Fibroblast of skin of scalp (primary cell): ENCODE measurements at regions not wholly inside any gene's neighbourhood (a gene's known extent, or its start where the extent isn't known, plus 50 kb on each side); places are given as distances from the start of the nearest gene placed in this dataset.
"Not testable (repeated sequence)": the region's sequence is repeated elsewhere in the genome, so short reads cannot be mapped to it uniquely, and the experiment has no call there.

ENCODE experiments used
- DNase-seq: peaks from one replicate; pipeline ENCODE4 v3.0.0-alpha.2; 2013

DNA sequence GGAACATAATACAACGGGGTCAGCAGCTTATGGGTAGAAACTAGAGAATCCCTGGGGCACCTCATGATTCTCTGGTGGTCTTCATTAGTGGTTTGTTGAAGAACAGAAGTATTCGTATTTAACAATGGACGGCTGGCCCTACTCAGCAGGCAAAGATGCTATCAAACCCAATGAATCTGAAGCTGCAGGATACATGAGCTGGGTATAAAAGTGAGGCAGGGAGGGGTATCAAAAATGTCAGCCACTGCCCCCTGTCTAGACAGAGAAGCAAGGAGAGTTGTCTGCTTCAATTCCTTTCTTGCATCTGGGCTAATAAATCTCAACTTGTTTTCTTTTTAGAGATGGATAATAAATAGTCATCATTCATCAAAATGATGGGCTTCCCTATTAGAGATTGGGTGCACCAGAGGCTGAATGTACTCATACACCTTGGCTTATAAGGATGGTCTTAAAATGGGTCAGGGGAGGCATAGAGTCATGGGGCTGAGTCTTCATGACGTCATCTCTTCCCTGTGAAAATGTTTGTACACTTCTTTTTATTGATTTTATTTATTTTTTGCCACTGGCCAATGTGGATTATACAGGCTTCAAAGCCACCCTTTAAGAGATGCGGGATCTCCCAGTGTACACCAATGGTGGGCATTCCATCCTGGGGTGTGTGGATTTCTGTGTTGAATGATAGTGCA lies 259.5 kb downstream of the SHOX start:
- no peak for DNase-seq

DNA sequence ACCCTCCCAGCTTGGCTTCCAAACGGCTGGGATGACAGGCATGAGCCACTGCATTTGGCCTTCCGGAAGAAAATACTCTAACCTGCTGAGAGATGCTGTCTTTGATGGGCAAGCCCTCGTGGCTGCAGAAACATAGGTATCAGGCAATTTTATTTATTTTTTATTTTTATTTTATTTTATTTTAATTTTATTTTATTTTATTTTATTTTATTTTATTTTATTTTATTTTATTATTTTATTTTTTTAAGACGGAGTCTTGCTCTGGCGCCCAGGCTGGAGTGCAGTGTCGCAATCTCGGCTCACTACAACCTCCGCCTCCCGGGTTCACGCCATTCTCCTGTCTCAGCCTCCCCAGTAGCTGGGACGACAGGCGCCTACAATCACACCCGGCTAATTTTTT lies 257.1 kb downstream of the SHOX start:
- not testable (repeated sequence) for DNase-seq

DNA sequence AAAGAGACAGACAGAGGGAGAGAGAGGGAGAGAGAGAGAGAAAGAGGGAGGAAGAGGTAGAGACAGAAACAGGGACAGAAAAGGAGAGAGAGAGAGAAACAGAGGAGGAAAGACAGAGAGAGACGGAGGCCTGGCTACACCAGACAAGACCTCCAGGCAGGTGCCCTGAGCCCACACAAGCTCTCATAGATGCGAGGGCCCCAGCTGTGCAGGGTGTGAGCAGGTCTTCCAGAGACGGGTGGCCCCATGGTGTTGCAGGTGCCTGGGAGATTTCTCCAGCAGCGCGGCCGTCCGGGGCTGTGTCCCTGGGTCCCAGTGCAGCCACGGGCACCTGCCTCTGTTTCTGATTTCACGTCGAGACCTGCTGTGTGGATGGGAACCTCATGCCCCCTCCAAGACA lies 253.0 kb downstream of the SHOX start:
- no peak for DNase-seq

DNA sequence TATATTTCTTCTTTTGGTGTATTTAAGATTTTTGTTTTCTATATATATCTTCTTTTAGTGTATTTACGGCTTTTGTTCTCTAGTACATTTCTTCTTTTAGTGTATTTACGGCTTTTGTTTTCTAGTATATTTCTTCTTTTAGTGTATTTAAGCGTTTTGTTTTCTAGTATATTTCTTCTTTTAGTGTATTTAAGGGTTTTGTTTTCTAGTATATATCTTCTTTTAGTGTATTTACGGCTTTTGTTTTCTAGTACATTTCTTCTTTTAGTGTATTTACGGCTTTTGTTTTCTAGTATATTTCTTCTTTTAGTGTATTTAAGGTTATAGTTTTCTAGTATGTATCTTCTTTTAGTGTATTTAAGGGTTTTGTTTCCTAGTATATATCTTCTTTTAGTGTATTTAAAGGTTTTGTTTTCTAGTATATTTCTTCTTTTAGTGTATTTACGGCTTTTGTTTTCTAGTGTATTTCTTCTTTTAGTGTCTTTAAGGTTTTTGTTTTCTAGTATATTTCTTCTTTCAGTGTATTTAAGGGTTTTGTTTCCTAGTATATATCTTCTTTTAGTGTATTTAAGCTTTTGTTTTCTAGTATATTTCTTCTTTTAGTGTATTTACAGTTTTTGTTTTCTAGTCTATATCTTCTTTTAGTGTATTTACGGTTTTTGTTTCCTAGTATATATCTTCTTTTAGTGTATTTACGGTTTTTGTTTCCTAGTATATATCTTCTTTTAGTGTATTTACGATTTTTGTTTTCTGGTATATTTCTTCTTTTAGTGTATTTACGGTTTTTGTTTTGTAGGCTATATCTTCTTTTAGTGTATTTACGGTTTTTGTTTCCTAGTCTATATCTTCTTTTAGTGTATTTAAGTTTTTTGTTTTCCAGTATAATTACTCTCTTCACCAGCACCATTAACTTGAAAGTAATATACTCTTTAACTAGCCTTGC lies 249.4 kb downstream of the SHOX start:
- DNase-seq: not testable (repeated sequence)

DNA sequence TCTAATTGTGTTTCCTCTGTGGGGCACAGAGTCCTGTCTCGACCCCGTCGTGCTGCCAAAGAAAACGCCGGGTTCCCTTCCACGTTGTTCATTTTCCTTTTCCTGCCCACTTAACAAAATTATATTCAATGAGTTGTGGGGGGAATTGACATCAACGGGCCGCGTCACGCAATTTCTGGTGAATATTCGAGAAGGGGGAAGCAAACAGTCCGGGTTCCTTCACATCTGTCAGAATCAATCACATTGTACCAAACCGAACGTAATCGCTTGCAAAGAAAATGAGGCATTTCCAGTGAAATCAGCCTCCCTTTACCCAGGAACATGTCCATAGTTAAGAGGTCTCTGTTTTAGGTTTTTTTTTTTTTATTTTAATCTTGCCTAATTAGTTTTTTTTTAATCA lies 243.5 kb downstream of the SHOX start:
- DNase-seq: no peak

DNA sequence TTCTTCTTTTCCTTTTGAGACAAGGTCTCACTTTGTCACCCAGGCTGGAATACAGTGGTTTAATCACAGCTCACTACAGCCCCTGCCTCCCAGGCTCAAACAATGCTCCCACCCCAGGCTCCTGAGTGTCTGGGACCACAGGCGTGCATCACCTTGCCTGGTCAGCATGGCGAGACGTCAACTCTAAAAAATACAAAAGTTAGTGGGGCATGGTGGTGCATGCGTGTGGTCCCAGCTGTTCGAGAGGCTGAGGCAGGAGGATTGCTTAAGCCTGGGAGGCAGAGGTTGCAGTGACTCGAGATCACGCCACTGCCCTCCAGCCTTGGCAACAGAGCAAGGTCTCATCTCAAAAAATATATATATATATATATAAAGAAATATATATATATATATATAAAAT lies 242.4 kb downstream of the SHOX start:
- DNase-seq: no peak

DNA sequence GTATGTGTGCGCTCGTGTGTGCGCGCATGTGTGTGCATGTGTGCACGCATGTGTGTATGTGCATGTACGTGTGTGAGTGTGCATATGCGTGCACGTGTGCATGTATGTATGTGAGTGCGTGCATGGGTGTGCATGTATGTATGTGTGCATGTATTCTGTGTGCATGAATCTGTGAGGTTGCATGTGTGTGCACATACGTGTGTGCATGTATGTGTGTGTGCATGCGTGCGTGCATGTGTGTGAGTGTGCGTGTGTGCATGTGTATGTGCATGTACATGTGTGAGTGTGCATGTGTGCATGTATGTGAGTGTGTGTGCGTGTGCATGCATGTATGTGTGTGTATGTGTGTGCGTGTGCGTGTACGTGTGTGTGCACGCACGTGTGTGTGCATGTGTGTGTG lies 241.5 kb downstream of the SHOX start:
- DNase-seq: no peak

DNA sequence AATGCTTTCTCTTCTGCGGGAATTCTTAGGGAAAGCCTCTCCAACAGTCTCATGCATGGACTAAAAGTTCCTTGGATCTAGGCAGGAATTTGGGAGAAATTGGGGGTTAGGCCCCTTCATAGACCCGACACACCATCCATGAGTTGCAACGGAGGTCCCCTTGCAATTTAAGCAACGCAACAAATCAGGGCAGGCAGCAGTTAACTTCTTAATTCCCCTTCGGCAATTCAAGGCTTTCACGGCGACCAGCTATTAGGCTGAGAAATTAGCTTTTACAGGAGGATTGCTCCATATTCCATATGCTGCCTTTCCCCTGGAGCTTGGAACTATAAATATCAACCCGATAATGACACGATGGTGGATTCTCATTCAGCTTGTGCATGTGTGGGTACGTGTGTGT lies 241.0 kb downstream of the SHOX start:
- DNase-seq: no peak

DNA sequence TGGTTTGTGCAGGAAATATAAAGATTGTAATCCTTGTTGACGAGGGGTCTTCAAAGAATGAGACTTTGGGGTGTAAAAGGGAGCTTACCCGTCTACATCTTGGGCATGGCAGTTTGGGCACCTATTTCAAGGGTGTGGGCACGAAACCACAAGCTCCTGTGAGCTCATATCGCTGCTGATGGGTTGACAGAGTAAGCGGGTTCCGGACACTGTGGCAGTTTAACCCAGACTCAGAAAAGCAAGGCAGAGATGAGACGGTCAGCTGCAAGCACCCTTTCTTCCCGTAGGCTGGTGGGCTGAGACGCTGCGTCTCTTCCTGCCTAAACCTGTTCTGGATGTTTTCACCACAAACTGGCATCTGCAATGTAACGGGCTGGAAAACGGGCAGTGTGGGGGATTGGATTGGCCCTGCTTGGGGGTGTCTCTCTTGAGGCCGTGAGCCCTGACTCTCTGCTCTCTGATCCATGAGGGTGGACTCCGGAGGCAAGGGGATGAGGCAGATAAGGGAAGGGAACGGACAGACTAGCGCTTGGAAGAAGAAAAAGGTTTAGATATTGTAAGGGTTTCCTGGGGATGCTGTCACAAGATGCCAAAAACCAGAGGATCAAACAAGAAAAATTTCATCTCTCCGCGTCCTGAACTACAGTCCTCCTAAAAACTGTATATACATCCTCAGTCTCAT lies 237.5 kb downstream of the SHOX start:
- no peak for DNase-seq

DNA sequence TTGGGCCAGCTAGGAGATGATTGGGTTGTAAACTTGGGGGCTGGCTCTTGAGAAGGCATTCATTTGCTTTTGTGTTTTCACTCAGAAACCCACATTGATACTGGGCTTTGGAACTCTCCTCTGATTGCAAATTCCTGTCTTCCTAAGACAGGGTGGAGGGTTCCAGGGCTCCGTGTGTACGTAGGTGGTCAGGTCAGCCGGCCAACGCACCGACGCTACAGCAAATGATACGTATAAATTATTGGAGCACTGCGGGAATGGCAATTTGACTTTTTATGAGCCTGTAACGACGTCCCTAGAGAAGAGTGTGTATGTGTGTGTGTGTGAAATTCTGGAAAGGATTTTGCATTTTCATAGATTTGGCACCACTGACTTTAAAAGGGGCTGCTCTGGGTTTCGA lies 236.9 kb downstream of the SHOX start:
- no peak for DNase-seq

DNA sequence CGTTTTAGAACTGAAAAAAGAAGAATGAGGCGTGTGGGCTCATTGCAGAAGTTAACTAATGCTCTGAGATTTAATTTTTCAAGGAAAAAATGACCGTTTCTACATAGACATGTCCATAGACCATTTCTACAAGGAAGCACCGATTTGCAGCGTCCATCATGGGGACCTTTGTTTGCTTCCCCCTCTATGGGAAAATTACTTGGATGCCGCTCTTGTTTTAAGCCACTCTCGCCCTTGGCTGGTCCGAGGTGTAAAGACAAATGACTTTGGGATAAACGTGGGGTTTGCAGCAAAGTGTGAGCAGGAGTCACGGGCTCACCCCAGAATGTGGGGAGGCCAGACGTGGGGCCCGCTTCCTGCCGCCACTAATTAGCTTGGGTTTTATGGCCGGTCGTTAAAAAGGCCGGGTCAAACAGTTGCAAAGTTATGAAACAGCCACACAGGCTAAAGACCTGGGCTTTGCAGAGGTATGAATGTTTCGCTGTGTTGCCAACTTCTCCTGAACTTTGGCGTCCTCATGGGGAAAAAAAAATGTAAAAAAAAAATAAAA lies 235.9 kb downstream of the SHOX start:
- no peak for DNase-seq

DNA sequence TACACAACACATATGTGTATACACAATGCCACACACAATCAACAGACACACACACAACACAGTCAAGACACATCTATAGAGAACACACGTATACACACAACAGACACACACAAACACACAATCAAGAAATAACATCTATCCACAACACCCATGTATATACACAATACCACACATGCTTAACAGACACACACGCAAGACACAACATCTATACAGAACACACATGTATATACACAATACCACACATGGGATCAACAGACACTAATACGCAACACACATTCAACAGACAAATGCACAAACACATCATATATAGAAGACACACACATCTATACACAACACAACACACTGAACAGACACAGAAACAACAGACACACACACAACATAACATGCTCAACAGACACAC lies 234.8 kb downstream of the SHOX start:
- no peak for DNase-seq

DNA sequence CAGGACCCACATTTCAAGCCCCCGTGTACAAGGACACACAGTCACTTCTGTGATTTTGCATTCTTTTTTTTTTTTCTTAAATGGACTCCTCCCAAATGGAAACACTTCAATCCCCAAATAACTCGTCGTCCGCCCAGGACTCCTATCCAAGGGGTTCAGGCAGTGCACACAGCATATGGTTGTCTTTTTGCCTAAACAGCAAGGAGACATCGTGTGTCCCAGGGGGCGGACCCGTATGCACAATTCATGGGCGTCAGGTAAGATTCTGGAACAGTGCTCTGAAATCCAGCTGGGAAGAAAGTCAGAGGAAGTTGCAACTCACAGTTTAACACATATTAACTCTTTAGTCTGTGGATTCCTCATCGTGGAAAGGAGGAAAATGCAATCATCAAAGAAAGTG lies 231.3 kb downstream of the SHOX start:
- DNase-seq: no peak

DNA sequence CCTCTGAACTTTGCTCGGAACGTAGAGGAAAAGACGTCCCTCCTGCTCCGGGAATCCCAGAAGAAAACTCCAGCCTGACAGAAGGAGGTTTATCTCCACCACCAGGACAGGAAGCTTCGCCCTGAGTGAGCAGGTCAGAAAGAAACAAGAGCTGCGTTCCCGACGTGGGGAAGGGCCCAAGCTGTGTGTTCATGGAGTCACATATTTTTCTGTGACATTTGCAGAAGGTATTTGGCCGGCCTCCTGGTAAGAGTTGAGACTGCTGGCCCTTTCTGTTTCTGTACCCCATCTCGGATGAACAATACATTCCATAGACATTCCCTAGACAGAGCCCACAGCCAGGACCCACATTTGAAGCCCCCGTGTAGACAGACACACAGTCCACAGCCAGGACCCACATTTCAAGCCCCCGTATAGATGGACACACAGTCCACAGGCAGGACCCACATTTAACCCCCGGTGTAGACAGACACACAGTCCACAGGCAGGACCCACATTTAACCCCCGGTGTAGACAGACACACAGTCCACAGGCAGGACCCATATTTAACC lies 230.8 kb downstream of the SHOX start:
- DNase-seq: peak; percentile 63

DNA sequence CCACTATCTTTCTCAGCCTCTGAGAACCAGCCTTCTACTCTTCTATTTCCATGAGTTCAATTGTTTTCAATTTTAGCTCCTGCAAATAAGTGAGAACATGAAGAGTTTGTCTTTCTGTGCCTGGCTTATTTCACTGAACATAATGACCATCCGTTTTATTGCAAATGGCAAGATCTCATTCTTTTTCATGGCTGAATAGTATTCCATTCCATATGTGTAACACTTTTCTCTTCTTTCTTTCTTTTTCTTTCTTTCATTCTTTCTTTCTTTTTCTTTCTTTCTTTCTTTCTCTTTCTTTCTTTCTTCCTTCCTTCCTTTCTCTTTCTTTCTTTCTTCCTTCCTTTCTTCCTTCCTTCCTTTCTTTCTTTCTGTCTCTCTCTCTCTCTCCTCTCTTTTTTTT lies 228.7 kb downstream of the SHOX start:
- DNase-seq: no peak

DNA sequence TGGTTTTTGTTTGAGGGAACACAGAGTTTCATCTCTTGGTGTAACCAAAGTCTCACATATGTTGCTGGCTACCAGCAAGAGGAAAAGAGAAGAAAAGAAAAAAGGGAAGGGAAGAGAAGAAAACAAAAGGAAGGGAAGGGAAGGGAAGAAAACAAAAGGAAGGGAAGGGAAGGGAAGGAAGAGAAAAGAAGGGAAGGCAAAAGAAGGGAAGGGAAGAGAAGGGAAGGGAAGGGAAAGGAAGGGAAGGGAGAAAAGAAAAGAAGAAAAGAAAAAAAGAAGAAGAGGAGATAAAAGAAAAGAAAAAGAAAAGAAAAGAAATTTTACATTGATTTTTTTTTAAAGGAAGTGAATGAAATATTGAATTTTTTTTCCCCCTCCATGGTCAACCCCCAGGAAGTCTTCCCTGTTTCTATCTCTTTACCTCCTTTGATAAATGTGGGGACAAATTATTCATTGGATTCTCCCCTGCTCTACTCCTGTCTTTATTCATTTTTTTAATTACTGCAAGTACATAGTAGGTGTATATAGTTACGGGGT lies 228.0 kb downstream of the SHOX start:
- DNase-seq: no peak

DNA sequence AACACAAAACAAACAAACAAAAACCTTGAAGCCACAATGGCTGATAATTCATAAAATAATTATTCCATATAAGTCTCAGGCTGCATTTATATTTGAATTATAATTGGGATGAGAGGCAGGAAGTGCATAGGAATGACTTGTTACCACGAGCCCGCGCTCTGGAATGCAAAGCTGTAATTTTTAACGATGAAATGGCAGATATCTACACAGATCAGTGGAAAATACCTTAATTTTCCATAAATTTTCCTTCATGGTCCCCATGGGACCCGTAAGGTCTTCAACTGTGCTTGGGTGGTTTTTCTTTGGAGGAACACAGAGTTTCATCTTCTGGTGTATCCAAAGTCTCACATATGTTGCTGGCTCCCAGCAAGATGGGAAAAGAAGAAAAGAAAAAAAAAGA lies 226.8 kb downstream of the SHOX start:
- peak; percentile 44 for DNase-seq

DNA sequence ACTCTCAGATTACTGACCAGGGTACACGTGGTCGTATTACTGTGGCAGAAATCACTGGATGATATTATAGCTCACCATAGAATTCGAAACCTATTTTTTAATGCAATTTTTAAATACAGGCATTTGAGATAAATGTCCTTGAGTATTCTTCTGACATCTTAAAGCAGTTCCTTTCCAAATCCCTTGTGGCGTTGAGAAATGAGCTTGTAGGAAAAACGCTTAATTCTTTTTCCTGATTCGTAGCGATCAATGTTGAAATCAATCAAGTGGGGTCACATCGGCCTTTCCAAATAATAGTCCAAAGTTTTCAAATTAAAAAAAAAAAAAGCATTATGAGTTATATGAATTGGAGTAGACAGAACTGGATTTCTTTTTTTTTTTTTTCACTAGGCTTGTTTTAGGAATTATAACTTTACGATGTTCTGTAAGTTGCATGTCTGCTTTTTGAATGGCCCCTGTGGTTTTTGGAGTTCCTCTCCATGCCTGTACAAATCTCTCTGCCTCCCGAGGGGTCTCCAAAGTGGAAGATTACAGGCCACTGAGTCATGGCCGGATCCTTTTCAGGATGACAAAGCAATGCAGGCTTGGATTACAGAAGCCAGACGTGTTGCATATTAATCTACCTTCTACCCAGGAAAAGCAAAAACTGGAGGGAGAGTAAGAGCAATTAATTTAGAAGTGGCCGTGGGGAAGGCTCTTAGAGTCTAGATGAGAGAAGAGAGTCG lies 226.1 kb downstream of the SHOX start:
- peak; percentile 73 for DNase-seq

DNA sequence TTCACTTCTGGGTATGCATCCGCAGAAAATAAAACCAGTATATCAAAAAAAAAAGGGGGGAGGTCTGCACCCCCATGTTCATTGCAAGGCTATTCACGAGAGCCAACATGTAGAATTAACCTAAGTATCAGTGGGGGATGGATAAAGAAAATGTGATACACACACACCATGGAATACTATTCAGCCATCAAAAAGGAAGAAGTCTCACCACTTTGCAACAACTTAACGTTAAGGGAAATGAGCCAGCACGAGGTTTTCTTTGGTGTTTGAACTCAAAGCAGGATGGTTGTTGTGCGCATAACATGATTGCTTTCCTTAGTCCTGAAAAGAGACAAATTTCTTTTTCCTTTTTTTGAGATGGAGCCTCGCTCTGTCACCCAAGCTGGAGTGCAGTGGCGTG lies 222.7 kb downstream of the SHOX start:
- DNase-seq: no peak

DNA sequence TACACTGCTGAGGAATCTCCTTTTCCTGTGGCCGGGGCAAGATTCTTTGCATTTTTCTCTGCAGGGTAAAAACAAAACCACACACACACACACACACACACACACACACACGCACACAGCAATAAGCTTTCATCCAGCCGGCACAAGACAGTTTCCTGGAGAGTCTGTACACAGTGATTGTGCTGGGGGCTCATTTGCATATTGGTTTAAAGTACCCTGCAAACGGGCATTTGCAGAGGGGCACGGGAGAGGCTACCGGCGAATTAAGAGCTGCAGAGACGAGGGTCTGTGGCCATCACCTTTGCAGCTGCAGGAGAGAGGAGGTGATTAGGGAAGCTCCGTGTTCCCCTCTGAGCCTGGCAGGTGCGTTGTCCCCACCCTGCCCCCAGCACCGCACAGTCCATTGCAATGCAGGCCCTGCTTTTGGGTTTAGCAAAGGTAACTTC lies 219.9 kb downstream of the SHOX start:
- DNase-seq: peak; percentile 74

DNA sequence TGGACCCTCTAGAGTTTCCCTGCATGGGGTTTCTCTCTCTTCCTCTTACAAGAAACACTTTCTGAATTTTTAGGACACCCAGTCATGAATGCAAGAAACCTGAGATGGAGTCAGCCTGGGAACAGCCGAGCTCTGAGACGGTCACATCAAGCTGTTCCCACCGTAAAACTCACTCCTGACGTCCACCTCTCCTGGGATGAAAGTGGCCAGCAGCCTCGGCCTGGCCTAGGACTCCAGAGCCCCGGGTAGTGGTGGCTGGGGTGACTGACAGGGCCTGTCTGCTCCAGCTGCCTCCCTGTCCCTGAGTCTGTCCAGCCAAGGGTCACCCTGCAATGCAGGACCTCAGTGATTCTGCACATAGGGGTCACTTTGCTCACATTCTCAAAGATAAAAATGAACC lies 217.8 kb downstream of the SHOX start:
- DNase-seq: no peak

DNA sequence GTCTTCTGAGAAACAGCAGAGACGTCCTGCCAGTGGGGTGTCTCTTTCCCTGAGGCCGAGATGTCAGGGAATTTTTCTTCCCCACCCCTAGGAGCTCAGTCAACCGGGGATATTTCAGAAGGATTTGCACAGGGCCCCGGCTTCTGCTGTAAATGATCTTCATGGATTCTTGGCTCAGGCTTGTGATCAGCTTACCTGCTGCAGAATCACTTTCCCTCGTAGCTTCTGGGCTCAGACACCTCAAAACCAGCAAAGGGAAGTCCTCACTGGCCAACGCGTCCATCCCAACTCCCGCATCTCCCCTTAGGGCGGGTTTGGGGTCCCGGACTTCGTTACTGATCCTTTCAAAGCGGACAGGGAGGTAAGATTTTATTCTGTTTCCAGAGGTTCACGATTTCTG lies 212.7 kb downstream of the SHOX start:
- no peak for DNase-seq
